ENCODE measurements at regions not wholly inside any gene's neighbourhood (a gene's known extent, or its start where the extent isn't known, plus 50 kb on each side); places are given as distances from the start of the nearest gene placed in this dataset.

DNA sequence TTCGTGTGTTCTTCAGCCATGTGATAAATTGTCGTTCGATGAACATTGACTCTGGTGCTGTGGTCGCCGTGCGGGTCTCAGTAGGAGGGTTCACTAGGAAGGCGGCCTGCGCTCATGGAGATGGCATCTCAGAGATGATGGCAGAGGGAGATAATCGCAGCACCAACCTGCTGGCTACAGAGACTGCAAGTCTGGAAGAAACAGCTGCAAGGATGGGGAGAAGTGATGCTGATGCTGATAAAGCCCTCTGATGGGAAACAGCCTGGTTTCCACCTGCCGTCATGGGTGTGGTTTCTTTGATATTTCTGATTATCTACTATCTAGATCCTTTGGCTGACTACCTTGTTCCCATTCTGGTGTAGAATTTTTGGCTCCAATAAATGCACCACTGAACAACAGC is 130.5 kb upstream of the ANKRD30A start:
- TF ChIP-seq POLR2A (IDR thresholded peaks at IDR 0.05) (no peak), CTCF (IDR thresholded peaks at IDR 0.05) (no peak)

Data from lower leg skin (tissue), 3 donors.